Neural cell (in vitro differentiated cells): ENCODE measurements at regions not wholly inside any gene's neighbourhood (a gene's known extent, or its start where the extent isn't known, plus 50 kb on each side); places are given as distances from the start of the nearest gene placed in this dataset.

Experiments used
- H2AFZ ChIP-seq: fragments of 200-600, 300-800 bp; sonication (generic), shearing (Covaris generic); 2 replicates; pipeline ENCODE4 v1.6.0; 2014; ENCODE audit warnings: low read depth, mild to moderate bottlenecking, antibody characterized with exemption, low read length, moderate library complexity
- H3F3A ChIP-seq: fragments of 200-600 bp; shearing (Covaris generic); 2 replicates; pipeline ENCODE4 v1.6.1; 2016; ENCODE audit warnings: mild to moderate bottlenecking, moderate library complexity, mixed read lengths, antibody characterized with exemption, low read length; ENCODE audit not compliant: insufficient read depth, poor library complexity, severe bottlenecking
- H3K27ac ChIP-seq: fragments of 200-600, 300-800 bp; sonication (generic), shearing (Covaris generic); 2 replicates; pipeline ENCODE4 v1.5.1; 2014; ENCODE audit warnings: mild to moderate bottlenecking, low read length, moderate library complexity
- H3K27me3 ChIP-seq: fragments of 300-800, 200-600 bp; sonication (generic), shearing (Covaris generic); 2 replicates; pipeline ENCODE4 v1.6.0; 2014; ENCODE audit warnings: mild to moderate bottlenecking, low read depth, low read length, moderate library complexity; ENCODE audit not compliant: insufficient read depth
- H3K36me3 ChIP-seq: fragments of 300-800, 200-600 bp; sonication (generic), shearing (Covaris generic); 2 replicates; pipeline ENCODE4 v1.5.1; 2014; ENCODE audit warnings: mild to moderate bottlenecking, antibody characterized with exemption, low read length, moderate library complexity; ENCODE audit not compliant: insufficient read depth
- H3K4me2 ChIP-seq: fragments of 300-800, 200-600 bp; sonication (generic), shearing (Covaris generic); 2 replicates; pipeline ENCODE4 v1.6.0; 2014; ENCODE audit warnings: mild to moderate bottlenecking, low read length
- H3K4me3 ChIP-seq: fragments of 300-800, 200-600 bp; sonication (generic), shearing (Covaris generic); 2 replicates; pipeline ENCODE4 v1.5.1; 2014; ENCODE audit warnings: mild to moderate bottlenecking, low read length, moderate library complexity
- H3K79me2 ChIP-seq: fragments of 200-600 bp; shearing (Covaris generic); replicated peaks from 2 replicates; pipeline ENCODE4 v1.6.0; 2014; ENCODE audit warnings: mild to moderate bottlenecking, low read length, moderate library complexity; ENCODE audit not compliant: insufficient read depth
- H3K9ac ChIP-seq: fragments of 300-800, 200-600 bp; sonication (generic), shearing (Covaris generic); 2 replicates; pipeline ENCODE4 v1.6.1; 2016; ENCODE audit warnings: mild to moderate bottlenecking, low read length, mixed read lengths
- H3K9me2 ChIP-seq: fragments of 200-600 bp; shearing (Covaris generic); 2 replicates; pipeline ENCODE4 v1.6.1; 2016; ENCODE audit warnings: mild to moderate bottlenecking, low read length, mixed read lengths; ENCODE audit not compliant: insufficient read depth
- H3K9me3 ChIP-seq: fragments of 200-600, 300-800 bp; sonication (generic), shearing (Covaris generic); 2 replicates; pipeline ENCODE4 v1.6.1; 2016; ENCODE audit warnings: mild to moderate bottlenecking, mixed run types, low read length, moderate library complexity, mixed read lengths
- H4K20me1 ChIP-seq: fragments of 200-600 bp; shearing (Covaris generic); 2 replicates; pipeline ENCODE4 v1.6.1; 2016; ENCODE audit warnings: mild to moderate bottlenecking, mixed run types; ENCODE audit not compliant: insufficient read depth
- EP300 ChIP-seq: fragments of 450-650 bp; conservative IDR thresholded peaks from 2 replicates; pipeline ENCODE4 v1.6.1; 2014; ENCODE audit warnings: antibody characterized with exemption, mild to moderate bottlenecking, moderate library complexity; ENCODE audit not compliant: poor library complexity, severe bottlenecking
- EZH2 ChIP-seq: fragments of 200-600, 300-800 bp; shearing (Covaris generic), sonication (generic); IDR thresholded peaks from 2 replicates; pipeline ENCODE4 v1.6.1; 2014; ENCODE audit warnings: antibody characterized with exemption, low read length, borderline replicate concordance, mild to moderate bottlenecking; ENCODE audit not compliant: insufficient read depth, poor library complexity, severe bottlenecking
- MXI1 ChIP-seq: fragments of 450-650 bp; conservative IDR thresholded peaks from 2 replicates; pipeline ENCODE4 v1.6.1; 2014; ENCODE audit warnings: antibody characterized with exemption, mild to moderate bottlenecking; ENCODE audit not compliant: poor library complexity, severe bottlenecking
- POLR2AphosphoS5 ChIP-seq: IDR thresholded peaks from 2 replicates; pipeline ENCODE4 v1.6.1; 2012
- RAD21 ChIP-seq: fragments of 450-650 bp; conservative IDR thresholded peaks from 2 replicates; pipeline ENCODE4 v1.6.1; 2014; ENCODE audit warnings: antibody characterized with exemption, mild to moderate bottlenecking, moderate library complexity
- SMC3 ChIP-seq: fragments of 450-650 bp; conservative IDR thresholded peaks from 2 replicates; pipeline ENCODE4 v1.6.1; 2014; ENCODE audit warnings: antibody characterized with exemption, mild to moderate bottlenecking, moderate library complexity; ENCODE audit not compliant: poor library complexity
- TAF1 ChIP-seq: IDR thresholded peaks from 2 replicates; pipeline ENCODE4 v1.6.1; 2012; ENCODE audit warnings: low read depth
- TF ChIP-seq, protein P1 (sequence below): fragments of 450-650 bp; IDR thresholded peaks from 2 replicates; pipeline ENCODE4 v1.5.1; 2014; ENCODE audit warnings: antibody characterized with exemption, mild to moderate bottlenecking, moderate library complexity; ENCODE audit not compliant: poor library complexity, severe bottlenecking
- TF ChIP-seq, protein P2 (sequence below): IDR thresholded peaks from 2 replicates; pipeline ENCODE4 v1.6.1; 2012; ENCODE audit warnings: borderline replicate concordance

DNA sequence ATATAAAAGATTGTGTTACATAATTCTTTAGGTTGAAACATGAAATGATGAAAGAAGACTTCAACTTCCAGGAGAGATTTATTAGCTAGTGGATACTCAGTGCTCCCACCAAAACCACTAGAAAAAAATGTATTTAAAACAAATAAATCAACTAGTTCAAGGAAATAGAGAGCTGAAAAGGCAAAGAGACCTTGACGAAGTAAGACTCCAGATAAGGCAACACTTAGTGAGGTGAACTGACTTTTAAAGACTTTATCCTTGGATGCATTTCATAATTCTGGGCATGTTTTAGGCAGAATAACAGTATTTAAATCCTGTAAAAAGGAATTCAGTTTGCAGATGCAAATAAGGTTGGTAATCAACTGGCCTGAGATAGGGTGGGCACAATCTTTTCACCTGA, 1150.7 kb downstream of the FSCB start:
- Histone ChIP-seq H2AFZ (no peak overlapping the region), H3K79me2 (no peaks in the 10 kb centered on the region), H4K20me1 (no peaks in the 10 kb centered on the region), H3F3A (no peaks in the 10 kb centered on the region), H3K4me2 (no peak overlapping the region), H3K4me3 (no peak overlapping the region), H3K9me3 (no peaks in the 10 kb centered on the region), H3K9ac (no peak overlapping the region), H3K36me3 (no peaks in the 10 kb centered on the region), H3K27ac (no peak overlapping the region), H3K9me2 (no peaks in the 10 kb centered on the region), H3K27me3 (no peaks in the 10 kb centered on the region)
- TF ChIP-seq, protein P1, sequence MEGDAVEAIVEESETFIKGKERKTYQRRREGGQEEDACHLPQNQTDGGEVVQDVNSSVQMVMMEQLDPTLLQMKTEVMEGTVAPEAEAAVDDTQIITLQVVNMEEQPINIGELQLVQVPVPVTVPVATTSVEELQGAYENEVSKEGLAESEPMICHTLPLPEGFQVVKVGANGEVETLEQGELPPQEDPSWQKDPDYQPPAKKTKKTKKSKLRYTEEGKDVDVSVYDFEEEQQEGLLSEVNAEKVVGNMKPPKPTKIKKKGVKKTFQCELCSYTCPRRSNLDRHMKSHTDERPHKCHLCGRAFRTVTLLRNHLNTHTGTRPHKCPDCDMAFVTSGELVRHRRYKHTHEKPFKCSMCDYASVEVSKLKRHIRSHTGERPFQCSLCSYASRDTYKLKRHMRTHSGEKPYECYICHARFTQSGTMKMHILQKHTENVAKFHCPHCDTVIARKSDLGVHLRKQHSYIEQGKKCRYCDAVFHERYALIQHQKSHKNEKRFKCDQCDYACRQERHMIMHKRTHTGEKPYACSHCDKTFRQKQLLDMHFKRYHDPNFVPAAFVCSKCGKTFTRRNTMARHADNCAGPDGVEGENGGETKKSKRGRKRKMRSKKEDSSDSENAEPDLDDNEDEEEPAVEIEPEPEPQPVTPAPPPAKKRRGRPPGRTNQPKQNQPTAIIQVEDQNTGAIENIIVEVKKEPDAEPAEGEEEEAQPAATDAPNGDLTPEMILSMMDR, result no peak
- TF ChIP-seq EP300, result no peak
- no peak for TF ChIP-seq MXI1
- TF ChIP-seq RAD21, result no peak
- TF ChIP-seq SMC3, result no peak
- TF ChIP-seq POLR2AphosphoS5, result no peak
- TF ChIP-seq, protein P2, sequence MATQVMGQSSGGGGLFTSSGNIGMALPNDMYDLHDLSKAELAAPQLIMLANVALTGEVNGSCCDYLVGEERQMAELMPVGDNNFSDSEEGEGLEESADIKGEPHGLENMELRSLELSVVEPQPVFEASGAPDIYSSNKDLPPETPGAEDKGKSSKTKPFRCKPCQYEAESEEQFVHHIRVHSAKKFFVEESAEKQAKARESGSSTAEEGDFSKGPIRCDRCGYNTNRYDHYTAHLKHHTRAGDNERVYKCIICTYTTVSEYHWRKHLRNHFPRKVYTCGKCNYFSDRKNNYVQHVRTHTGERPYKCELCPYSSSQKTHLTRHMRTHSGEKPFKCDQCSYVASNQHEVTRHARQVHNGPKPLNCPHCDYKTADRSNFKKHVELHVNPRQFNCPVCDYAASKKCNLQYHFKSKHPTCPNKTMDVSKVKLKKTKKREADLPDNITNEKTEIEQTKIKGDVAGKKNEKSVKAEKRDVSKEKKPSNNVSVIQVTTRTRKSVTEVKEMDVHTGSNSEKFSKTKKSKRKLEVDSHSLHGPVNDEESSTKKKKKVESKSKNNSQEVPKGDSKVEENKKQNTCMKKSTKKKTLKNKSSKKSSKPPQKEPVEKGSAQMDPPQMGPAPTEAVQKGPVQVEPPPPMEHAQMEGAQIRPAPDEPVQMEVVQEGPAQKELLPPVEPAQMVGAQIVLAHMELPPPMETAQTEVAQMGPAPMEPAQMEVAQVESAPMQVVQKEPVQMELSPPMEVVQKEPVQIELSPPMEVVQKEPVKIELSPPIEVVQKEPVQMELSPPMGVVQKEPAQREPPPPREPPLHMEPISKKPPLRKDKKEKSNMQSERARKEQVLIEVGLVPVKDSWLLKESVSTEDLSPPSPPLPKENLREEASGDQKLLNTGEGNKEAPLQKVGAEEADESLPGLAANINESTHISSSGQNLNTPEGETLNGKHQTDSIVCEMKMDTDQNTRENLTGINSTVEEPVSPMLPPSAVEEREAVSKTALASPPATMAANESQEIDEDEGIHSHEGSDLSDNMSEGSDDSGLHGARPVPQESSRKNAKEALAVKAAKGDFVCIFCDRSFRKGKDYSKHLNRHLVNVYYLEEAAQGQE, result no peak
- no peak for TF ChIP-seq TAF1
- TF ChIP-seq EZH2, result no peak

DNA sequence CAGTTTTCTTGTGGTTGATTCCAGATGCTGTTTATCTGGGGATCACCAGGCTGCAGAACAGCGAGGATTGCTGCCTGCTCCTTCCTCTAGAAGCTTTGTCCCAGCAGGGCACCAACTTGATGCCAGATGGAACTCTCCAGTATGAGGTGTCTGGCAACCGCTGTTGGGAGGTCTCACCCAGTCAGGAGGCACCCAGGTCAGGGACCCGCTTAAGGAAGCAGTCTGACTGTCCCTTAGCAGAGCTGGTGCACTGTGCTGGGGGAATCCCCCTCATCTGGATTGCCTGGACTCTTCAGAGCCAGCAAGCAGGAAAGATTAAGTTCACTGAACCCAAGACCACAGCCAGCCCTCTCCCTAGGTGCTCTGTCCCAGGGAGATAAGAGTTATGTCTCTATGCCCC, 1165.2 kb downstream of the FSCB start:
- Histone ChIP-seq H3K9me3 (no peaks in the 10 kb centered on the region), H4K20me1 (no peaks in the 10 kb centered on the region), H3K4me2 (no peak overlapping the region), H3K79me2 (no peaks in the 10 kb centered on the region), H3K4me3 (no peak overlapping the region), H3K27ac (no peak overlapping the region), H3K9ac (no peak overlapping the region), H3K36me3 (no peaks in the 10 kb centered on the region), H3F3A (peaks cover 4% of the 10 kb centered on the region), H2AFZ (no peak overlapping the region), H3K9me2 (no peaks in the 10 kb centered on the region), H3K27me3 (no peaks in the 10 kb centered on the region)
- TF ChIP-seq EP300 (no peak), SMC3 (no peak), EZH2 (no peak), TAF1 (no peak)
